ENCODE measurements at regions not wholly inside any gene's neighbourhood (a gene's known extent, or its start where the extent isn't known, plus 50 kb on each side); places are given as distances from the start of the nearest gene placed in this dataset.

DNA sequence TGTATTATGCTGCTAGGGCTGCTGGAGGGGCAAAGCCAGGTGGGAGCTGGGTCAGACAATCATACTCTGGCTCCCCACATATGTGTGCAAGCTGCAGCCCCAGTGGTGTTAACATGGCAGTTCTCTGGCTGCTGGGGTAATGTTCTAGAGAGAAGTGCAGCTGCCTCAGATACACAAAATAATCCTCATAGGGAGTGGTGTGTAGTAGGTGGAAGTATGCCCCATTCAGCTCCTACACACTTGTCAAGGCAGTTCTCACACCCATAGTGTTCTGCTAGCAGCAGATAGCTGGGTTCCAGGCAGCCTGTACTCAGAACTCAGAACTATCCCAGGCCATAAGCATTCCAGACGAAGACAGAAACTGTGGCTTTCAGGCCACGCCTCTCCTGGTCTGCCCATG, 87.9 kb upstream of the NT5C1B start:
- Histone ChIP-seq H3K4me3 (no peak overlapping the region), H3K9me3 (peaks cover 0 to 36% (median 14%) of the 10 kb centered on the region in 11 donors), H3K27me3 (no peaks in the 10 kb centered on the region), H3K4me1 (no peaks in the 10 kb centered on the region), H3K36me3 (no peaks in the 10 kb centered on the region), H3K27ac (no peak overlapping the region)
- WGBS, 2 donors = 89 to 93% methylated on average over 2 of the region's 2 CpGs
- intact Hi-C loops (cut with DNase I) = no loop called here
- DNase-seq (no peak), ATAC-seq (no peak)
- TF ChIP-seq, protein P1, sequence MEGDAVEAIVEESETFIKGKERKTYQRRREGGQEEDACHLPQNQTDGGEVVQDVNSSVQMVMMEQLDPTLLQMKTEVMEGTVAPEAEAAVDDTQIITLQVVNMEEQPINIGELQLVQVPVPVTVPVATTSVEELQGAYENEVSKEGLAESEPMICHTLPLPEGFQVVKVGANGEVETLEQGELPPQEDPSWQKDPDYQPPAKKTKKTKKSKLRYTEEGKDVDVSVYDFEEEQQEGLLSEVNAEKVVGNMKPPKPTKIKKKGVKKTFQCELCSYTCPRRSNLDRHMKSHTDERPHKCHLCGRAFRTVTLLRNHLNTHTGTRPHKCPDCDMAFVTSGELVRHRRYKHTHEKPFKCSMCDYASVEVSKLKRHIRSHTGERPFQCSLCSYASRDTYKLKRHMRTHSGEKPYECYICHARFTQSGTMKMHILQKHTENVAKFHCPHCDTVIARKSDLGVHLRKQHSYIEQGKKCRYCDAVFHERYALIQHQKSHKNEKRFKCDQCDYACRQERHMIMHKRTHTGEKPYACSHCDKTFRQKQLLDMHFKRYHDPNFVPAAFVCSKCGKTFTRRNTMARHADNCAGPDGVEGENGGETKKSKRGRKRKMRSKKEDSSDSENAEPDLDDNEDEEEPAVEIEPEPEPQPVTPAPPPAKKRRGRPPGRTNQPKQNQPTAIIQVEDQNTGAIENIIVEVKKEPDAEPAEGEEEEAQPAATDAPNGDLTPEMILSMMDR (IDR thresholded peaks at IDR 0.05) = no peak

DNA sequence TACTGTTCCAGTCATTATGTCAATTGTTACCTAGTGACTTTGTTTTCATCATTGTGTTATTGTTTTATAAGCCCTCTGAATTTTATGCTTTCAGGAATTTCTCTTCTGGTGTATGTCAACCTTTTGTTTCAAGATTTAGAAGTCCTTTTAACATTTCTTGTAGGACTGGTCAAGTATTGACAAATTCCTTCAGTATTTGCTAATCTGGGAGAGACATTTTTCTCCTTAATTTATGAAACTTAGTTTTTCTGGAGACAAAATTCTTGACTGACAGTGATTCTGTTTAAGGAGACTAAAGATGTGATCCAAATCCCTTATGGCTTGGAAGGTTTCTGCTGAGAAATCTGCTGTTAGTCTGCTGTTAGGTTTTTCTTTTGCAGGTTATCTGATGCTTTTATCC, 84.9 kb upstream of the NT5C1B start:
- H3K4me3 ChIP-seq = no peak overlapping the region
- TF ChIP-seq, protein P1 (IDR thresholded peaks at IDR 0.05) = no peak
- H3K4me1 ChIP-seq = no peaks in the 10 kb centered on the region
- H3K27ac ChIP-seq = no peak overlapping the region
- no peaks in the 10 kb centered on the region for H3K36me3 ChIP-seq
- no peak for DNase-seq
- ATAC-seq = no peak
- H3K27me3 ChIP-seq = no peaks in the 10 kb centered on the region
- intact Hi-C loops (cut with DNase I) = no loop called here
- H3K9me3 ChIP-seq = peaks cover 0 to 42% (median 14%) of the 10 kb centered on the region in 11 donors

- no peak overlapping the region for H3K4me3 ChIP-seq
- no peak for ATAC-seq
- H3K36me3 ChIP-seq = no peaks in the 10 kb centered on the region
- no peaks in the 10 kb centered on the region for H3K27me3 ChIP-seq
- peaks cover 0 to 42% (median 14%) of the 10 kb centered on the region in 11 donors for H3K9me3 ChIP-seq
- no peak overlapping the region for H3K27ac ChIP-seq
- TF ChIP-seq, protein P1 (IDR thresholded peaks at IDR 0.05) = no peak
- DNase-seq = no peak
- H3K4me1 ChIP-seq = no peaks in the 10 kb centered on the region
- intact Hi-C loops (cut with DNase I) = no loop called here
These were observed 82.0 kb upstream of the NT5C1B start for GRCh38 chr2:18671363-18671762.

GRCh38 chr2:18668221-18668620, 78.9 kb upstream of the NT5C1B start:
- H3K4me1 ChIP-seq = peaks cover 0 to 11% (median 0%) of the 10 kb centered on the region in 9 donors
- WGBS, 2 donors = 69 to 79% methylated on average over 2 of the region's 2 CpGs
- no peak overlapping the region for H3K4me3 ChIP-seq
- DNase-seq (no peak), ATAC-seq (no peak)
- H3K27ac ChIP-seq = no peak overlapping the region
- H3K36me3 ChIP-seq = no peaks in the 10 kb centered on the region
- H3K27me3 ChIP-seq = no peaks in the 10 kb centered on the region
- peaks cover 0 to 14% (median 1%) of the 10 kb centered on the region in 11 donors for H3K9me3 ChIP-seq
- TF ChIP-seq, protein P1 (IDR thresholded peaks at IDR 0.05) = no peak
- intact Hi-C loops (cut with DNase I) = no loop called here

GRCh38 chr2:18664421-18664820, 75.1 kb upstream of the NT5C1B start:
- Histone ChIP-seq H3K36me3 (no peaks in the 10 kb centered on the region), H3K4me3 (no peak overlapping the region), H3K9me3 (no peaks in the 10 kb centered on the region), H3K4me1 (peaks cover 0 to 11% (median 0%) of the 10 kb centered on the region in 9 donors), H3K27ac (no peak overlapping the region), H3K27me3 (no peaks in the 10 kb centered on the region)
- DNase-seq = no peak
- TF ChIP-seq, protein P1 (IDR thresholded peaks at IDR 0.05) = no peak
- intact Hi-C loops (cut with DNase I) = no loop called here
- WGBS, 2 donors = 79 to 92% methylated on average over 1 of the region's 1 CpG
- no peak for ATAC-seq

Data from heart right ventricle (tissue), 16 donors.